ENCODE measurements at regions not wholly inside any gene's neighbourhood (a gene's known extent, or its start where the extent isn't known, plus 50 kb on each side); places are given as distances from the start of the nearest gene placed in this dataset.

- H3K27ac ChIP-seq: no peak overlapping the region
- TF ChIP-seq CTCF (IDR thresholded peaks at IDR 0.05) (no peak), POLR2A (IDR thresholded peaks at IDR 0.05) (no peak)
- no peaks in the 10 kb centered on the region for H3K4me1 ChIP-seq
- no peaks in the 10 kb centered on the region for H3K27me3 ChIP-seq
- 47 to 60% methylated on average over 4 of the region's 4 CpGs for WGBS, 2 donors
- no peak for DNase-seq
- no peak overlapping the region for H3K4me3 ChIP-seq
- no peaks in the 10 kb centered on the region for H3K36me3 ChIP-seq (ENCODE audit: low read depth, missing control alignments)
- intact Hi-C loops (cut with DNase I; ENCODE audit: low total_unique reads): no loop called here
- H3K9me3 ChIP-seq: no peaks in the 10 kb centered on the region
Measured at GRCh38 chr2:212854771-212855170, 296.6 kb downstream of the IKZF2 start.

DNA sequence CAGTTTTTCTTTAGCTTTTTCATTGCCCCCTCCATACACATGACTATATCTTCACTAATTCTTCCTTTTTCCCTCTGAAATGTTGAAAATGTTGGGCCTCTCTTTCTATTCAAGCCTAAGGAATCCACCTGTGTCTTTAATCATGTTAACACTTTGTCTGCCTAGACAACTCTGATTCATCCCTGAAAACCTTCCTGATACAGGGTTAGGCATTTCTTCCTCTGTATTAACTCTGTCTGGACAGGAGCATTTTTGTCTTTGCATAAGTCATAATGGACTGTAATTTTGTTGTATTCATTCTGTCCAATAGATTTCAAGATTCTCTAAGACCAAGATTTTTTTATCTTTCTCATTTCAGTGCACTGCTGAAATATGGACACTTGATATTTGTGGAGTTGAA is 297.3 kb downstream of the IKZF2 start:
- no peaks in the 10 kb centered on the region for H3K36me3 ChIP-seq (ENCODE audit: low read depth, missing control alignments)
- no peaks in the 10 kb centered on the region for H3K9me3 ChIP-seq
- intact Hi-C loops (cut with DNase I; ENCODE audit: low total_unique reads): no loop called here
- H3K27me3 ChIP-seq: no peaks in the 10 kb centered on the region
- H3K4me3 ChIP-seq: no peak overlapping the region
- no peak overlapping the region for H3K27ac ChIP-seq
- no peak for TF ChIP-seq POLR2A (IDR thresholded peaks at IDR 0.05)
- no peak for TF ChIP-seq CTCF (IDR thresholded peaks at IDR 0.05)
- H3K4me1 ChIP-seq: no peaks in the 10 kb centered on the region
- DNase-seq: no peak

DNA sequence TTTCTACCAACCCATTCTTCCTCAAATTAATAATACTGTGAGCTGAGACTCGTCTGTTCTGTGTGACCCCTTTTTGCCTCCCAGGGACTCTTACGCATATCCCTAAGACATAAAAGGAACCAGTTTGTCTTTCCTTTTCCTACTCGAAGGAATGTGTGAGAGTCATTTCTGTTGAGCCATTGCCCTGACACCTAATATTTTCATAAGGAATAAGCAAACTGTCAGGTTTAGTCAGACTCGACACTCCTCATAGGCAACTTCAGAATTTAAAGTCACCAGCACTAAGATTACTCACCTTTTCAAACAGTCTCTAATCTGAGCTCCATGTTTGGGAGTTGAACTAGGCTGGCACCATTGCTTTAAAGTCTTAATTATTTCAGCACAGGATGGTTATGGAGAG is 305.5 kb downstream of the IKZF2 start:
- Histone ChIP-seq H3K9me3 (no peaks in the 10 kb centered on the region), H3K27ac (no peak overlapping the region), H3K27me3 (no peaks in the 10 kb centered on the region), H3K4me1 (no peaks in the 10 kb centered on the region), H3K4me3 (no peak overlapping the region), H3K36me3 (ENCODE audit: low read depth, missing control alignments) (no peaks in the 10 kb centered on the region)
- intact Hi-C loops (cut with DNase I; ENCODE audit: low total_unique reads): no loop called here
- TF ChIP-seq CTCF (IDR thresholded peaks at IDR 0.05) (no peak), POLR2A (IDR thresholded peaks at IDR 0.05) (no peak)
- 83 to 86% methylated on average over 4 of the region's 4 CpGs for WGBS, 2 donors
- no peak for DNase-seq

DNA sequence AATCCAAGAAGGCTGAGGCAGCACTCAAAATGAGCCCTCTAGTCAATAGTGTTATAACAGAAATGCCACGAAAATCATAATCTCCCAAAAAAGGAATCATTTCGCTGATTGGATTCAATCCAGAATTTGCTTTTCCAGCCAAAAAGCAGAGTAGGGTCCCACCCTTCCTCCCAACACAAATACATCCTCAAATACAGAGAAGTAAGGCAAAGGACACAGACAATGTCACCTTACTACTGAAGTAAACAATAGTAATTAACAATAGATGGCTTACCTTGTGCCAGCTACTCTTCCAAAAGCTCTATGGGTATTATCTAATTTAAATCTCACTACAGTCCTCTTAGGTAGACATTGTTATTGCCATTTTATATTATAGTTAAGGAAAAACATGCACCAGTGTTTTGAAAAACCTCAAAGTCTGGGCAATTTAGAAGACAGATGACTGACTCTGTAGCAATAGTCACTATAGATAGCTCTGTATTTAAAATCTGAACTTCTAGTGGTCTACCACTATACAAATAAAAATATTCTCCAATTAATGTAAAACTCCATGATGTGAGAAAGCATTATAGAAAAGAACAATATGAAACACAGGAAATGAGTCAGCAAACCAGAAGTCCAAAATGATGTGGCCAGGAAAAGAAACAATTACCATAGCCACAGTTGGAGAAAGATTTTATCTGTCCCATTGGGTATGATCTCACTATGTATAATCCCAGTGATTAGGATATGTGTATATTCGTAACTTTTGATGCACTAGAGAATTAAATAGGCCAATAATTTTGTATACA is 305.0 kb upstream of the ERBB4 start:
- intact Hi-C loops (cut with DNase I; ENCODE audit: low total_unique reads): no loop called here
- no peaks in the 10 kb centered on the region for H3K27me3 ChIP-seq

More for the DNA sequence above, 305.0 kb upstream of the ERBB4 start:
- H3K4me1 ChIP-seq: no peaks in the 10 kb centered on the region
- no peak for TF ChIP-seq CTCF (IDR thresholded peaks at IDR 0.05)
- TF ChIP-seq POLR2A (IDR thresholded peaks at IDR 0.05): no peak
- H3K9me3 ChIP-seq: no peaks in the 10 kb centered on the region
- H3K4me3 ChIP-seq: no peak overlapping the region
- no peak overlapping the region for H3K27ac ChIP-seq
- H3K36me3 ChIP-seq (ENCODE audit: low read depth, missing control alignments): no peaks in the 10 kb centered on the region
- WGBS, 2 donors: 78 to 80% methylated on average over 3 of the region's 3 CpGs
- DNase-seq: no peak
